ENCODE measurements at regions not wholly inside any gene's neighbourhood (a gene's known extent, or its start where the extent isn't known, plus 50 kb on each side); places are given as distances from the start of the nearest gene placed in this dataset.
"Not testable (repeated sequence)": the region's sequence is repeated elsewhere in the genome, so short reads cannot be mapped to it uniquely, and the experiment has no call there.

GRCh38 chr2:87505909-87506308 lies 242.0 kb upstream of the PLGLB2 start:
- DNase-seq (ENCODE audit: low read depth in 1 of 2, low spot score in 1 of 2), result peak in 1 of 2 experiments; percentile 16
- H3K4me3 ChIP-seq (replicated peaks; ENCODE audit: insufficient read depth, low read length); H3K27ac ChIP-seq (replicated peaks); H3K27me3 ChIP-seq (ENCODE audit: insufficient read depth, poor library complexity, severe bottlenecking): not testable (repeated sequence)

DNA sequence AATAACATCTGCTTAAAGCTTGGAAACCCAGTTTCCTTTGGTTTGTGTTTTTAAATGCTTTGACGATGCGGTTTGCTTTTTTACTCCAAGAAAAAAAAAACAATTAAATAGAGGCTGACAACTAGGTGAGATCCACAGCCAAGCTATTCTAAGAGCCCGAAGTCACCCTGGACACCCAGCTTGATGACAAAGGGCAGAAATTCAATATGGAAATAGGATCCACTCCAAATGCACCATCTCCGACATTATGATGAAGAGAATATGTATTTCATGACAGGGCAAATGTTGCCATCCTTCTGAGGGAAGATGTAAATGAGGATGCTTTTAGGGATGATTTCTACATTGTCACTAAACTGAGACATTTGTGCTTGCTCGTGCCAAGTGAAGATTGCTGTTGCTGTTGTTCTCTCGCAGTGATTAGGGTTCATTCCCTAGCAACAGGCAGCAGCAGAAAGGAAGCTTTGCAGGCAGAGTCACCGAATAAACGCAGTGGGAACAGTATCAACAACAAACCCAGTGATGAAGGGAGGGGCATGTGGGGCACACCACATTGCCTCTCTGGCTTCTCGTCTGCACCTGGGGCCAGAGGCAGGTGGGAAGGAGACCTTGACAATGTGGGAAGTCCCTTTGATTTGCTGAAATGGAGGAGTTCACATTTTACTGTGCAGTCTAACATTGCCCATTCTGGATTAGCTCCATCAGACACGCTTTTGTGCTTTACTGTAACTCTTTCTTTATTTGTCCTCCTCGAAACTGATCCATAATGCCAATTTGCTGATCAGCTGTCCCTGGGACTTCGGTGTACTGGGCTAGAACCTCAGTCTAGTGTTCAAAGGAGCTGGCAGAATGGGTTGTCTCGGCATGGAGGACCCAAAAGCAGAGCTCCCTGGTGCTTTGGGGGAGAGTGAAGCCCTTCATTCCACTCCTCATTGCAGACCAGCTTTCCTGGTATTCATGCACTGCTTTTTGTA lies 240.2 kb upstream of the PLGLB2 start:
- H3K27ac ChIP-seq (replicated peaks), result not testable (repeated sequence)

DNA sequence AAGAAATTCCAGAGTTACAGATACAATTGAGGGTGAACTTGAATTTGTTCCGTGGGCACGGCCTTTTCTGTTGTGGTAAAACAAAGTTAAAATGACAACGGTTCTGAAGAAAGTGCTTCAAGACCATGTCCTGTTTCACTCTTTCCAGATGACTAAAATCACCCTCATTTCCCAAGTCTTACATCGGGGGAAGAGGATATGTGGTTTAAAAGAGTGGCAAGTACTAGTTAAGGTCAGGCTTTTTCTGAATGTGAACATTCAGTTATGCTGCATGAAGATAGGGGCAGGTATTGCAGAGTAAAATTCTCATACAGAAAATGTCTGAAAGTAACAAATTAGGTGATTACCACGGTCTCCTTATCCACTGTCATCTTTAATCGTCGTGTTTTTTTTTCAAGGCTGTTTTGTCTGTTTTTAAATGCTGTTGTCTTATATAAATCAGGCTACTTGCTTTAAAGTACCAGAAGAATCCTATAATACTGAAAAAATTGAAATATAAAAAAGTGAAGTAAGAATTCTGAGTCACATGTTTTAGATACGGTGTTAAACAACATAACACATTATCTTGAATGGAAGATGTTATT lies 236.6 kb upstream of the PLGLB2 start:
- H3K27ac ChIP-seq (replicated peaks), result peak overlapping the region; percentile 85
- not testable (repeated sequence) for DNase-seq (ENCODE audit: low read depth in 1 of 2, low spot score in 1 of 2); H3K4me3 ChIP-seq (replicated peaks; ENCODE audit: insufficient read depth, low read length); H3K27me3 ChIP-seq (ENCODE audit: insufficient read depth, poor library complexity, severe bottlenecking)

More for the DNA sequence above, 240.2 kb upstream of the PLGLB2 start:
- H3K4me3 ChIP-seq (replicated peaks; ENCODE audit: insufficient read depth, low read length); DNase-seq (ENCODE audit: low read depth in 1 of 2, low spot score in 1 of 2); H3K27me3 ChIP-seq (ENCODE audit: insufficient read depth, poor library complexity, severe bottlenecking): not testable (repeated sequence)

DNA sequence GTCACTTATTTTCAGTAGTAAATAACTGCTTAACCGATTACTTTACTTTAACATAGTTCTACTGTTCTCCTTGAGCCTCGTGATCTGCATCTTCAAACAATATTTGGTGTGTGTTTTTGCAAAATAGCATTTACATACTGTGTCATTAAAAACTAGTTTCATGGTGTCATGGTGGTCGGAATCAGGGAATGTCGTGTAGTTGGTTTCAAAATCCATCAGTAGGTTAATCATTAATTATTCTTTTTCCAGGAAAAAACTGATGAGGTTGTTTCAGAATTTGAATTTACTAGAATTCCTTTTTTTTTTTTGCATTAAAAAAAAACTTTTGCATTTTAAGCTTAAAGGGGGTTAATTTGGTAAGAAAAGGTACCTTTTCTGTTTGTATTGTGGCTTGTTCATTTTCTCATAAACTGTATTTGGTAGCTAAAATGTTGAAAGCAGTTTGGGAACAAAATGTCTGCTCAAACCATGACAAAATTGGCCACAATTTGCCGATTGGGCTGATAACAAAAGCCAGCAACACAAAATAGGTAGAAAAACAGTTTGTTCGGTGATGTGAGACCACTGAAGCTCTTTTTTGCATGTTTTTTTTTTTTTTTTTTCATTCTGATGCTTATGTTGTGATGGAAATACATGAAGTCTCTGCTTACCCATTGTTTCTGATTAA lies 234.9 kb upstream of the PLGLB2 start:
- H3K27ac ChIP-seq (replicated peaks); H3K27me3 ChIP-seq (ENCODE audit: insufficient read depth, poor library complexity, severe bottlenecking); DNase-seq (ENCODE audit: low read depth in 1 of 2, low spot score in 1 of 2): not testable (repeated sequence)

GRCh38 chr2:87514034-87514433 lies 233.9 kb upstream of the PLGLB2 start:
- not testable (repeated sequence) for DNase-seq (ENCODE audit: low read depth in 1 of 2, low spot score in 1 of 2)

More for the DNA sequence above, 234.9 kb upstream of the PLGLB2 start:
- H3K4me3 ChIP-seq (replicated peaks; ENCODE audit: insufficient read depth, low read length), result not testable (repeated sequence)

DNA sequence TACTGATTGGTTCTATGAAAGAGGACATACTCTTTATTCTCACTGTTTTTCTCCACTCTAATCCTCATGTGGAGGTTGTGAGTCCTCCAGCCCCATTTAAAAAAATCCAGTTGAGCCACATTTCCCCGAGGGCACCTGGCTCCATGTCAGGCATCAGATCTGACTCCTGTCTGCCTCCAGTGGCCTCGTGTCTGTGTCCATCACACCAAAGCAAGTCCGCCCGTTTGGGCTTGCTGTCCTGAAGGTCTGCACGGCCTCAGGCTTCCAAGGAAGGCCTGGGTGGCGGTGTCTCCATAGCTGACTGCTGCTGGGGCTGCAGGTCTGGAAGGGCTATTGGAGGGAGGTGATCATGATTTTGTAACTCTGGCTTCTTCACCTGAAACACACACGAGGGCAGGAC lies 233.4 kb upstream of the PLGLB2 start:
- H3K27ac ChIP-seq (replicated peaks); DNase-seq (ENCODE audit: low read depth in 1 of 2, low spot score in 1 of 2); H3K4me3 ChIP-seq (replicated peaks; ENCODE audit: insufficient read depth, low read length); H3K27me3 ChIP-seq (ENCODE audit: insufficient read depth, poor library complexity, severe bottlenecking): not testable (repeated sequence)

More at GRCh38 chr2:87514034-87514433, 233.9 kb upstream of the PLGLB2 start:
- not testable (repeated sequence) for H3K27ac ChIP-seq (replicated peaks); H3K4me3 ChIP-seq (replicated peaks; ENCODE audit: insufficient read depth, low read length); H3K27me3 ChIP-seq (ENCODE audit: insufficient read depth, poor library complexity, severe bottlenecking)

- not testable (repeated sequence) for H3K27ac ChIP-seq (replicated peaks); H3K27me3 ChIP-seq (ENCODE audit: insufficient read depth, poor library complexity, severe bottlenecking); H3K4me3 ChIP-seq (replicated peaks; ENCODE audit: insufficient read depth, low read length)
- DNase-seq (ENCODE audit: low read depth in 1 of 2, low spot score in 1 of 2), result peak in 1 of 2 experiments; percentile 11
Observed at GRCh38 chr2:87515226-87515625, 232.7 kb upstream of the PLGLB2 start.

- DNase-seq (ENCODE audit: low read depth in 1 of 2, low spot score in 1 of 2); H3K4me3 ChIP-seq (replicated peaks; ENCODE audit: insufficient read depth, low read length); H3K27me3 ChIP-seq (ENCODE audit: insufficient read depth, poor library complexity, severe bottlenecking); H3K27ac ChIP-seq (replicated peaks): not testable (repeated sequence)
Observed at GRCh38 chr2:87515875-87516274, 232.0 kb upstream of the PLGLB2 start.

GRCh38 chr2:87516369-87516967 lies 231.4 kb upstream of the PLGLB2 start:
- not testable (repeated sequence) for H3K4me3 ChIP-seq (replicated peaks; ENCODE audit: insufficient read depth, low read length); H3K27ac ChIP-seq (replicated peaks); DNase-seq (ENCODE audit: low read depth in 1 of 2, low spot score in 1 of 2); H3K27me3 ChIP-seq (ENCODE audit: insufficient read depth, poor library complexity, severe bottlenecking)

DNA sequence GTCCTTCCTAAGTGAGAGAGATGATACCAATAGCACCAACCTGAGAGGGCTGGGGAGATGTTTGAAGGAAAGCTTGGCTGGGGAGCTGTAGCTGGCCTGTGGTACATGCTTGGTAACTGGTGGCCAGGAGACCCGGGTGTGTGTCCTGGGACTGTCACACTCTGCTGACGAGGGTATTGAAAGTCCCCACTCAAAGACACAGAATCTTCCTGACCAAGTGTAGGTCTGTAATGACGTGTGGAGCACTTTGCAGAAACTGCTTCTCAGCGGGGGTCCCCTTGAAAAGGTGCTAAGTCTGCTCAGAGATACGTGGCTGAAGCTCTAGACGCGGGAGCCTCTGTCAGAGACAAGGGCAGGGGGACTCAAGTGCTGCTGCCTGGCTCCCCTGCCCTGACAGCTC lies 230.4 kb upstream of the PLGLB2 start:
- not testable (repeated sequence) for DNase-seq (ENCODE audit: low read depth in 1 of 2, low spot score in 1 of 2); H3K27ac ChIP-seq (replicated peaks); H3K27me3 ChIP-seq (ENCODE audit: insufficient read depth, poor library complexity, severe bottlenecking); H3K4me3 ChIP-seq (replicated peaks; ENCODE audit: insufficient read depth, low read length)
